Epithelial cell of prostate (primary cell): ENCODE measurements at regions not wholly inside any gene's neighbourhood (a gene's known extent, or its start where the extent isn't known, plus 50 kb on each side); places are given as distances from the start of the nearest gene placed in this dataset.

ENCODE experiments used
- DNase-seq: peaks from one replicate; pipeline ENCODE4 v3.0.0-alpha.2; 2011; ENCODE audit warnings: low read depth, low spot score
- H3K27ac ChIP-seq: fragments of 450-650 bp; 2 replicates; pipeline ENCODE4 v1.5.1; 2017; ENCODE audit warnings: mild to moderate bottlenecking

- H3K27ac ChIP-seq, result no peak overlapping the region
- DNase-seq, result no peak
Observed at GRCh38 chr7:33805630-33806233, 99.6 kb upstream of the BMPER start.

- H3K27ac ChIP-seq, result no peak overlapping the region
- DNase-seq, result no peak
Observed at GRCh38 chr7:33806298-33807154, 98.8 kb upstream of the BMPER start.

GRCh38 chr7:33807155-33807530 lies 98.2 kb upstream of the BMPER start:
- H3K27ac ChIP-seq, result peak overlapping the region; percentile 88
- DNase-seq, result no peak

- H3K27ac ChIP-seq, result peak overlapping the region; percentile 88
- peak; percentile 98 for DNase-seq
Observed at GRCh38 chr7:33807779-33808482, 97.4 kb upstream of the BMPER start.

- DNase-seq, result no peak
- H3K27ac ChIP-seq, result peak overlapping the region; percentile 88
Observed at GRCh38 chr7:33809228-33809627, 96.1 kb upstream of the BMPER start.

GRCh38 chr7:33810356-33810755 lies 95.0 kb upstream of the BMPER start:
- no peak overlapping the region for H3K27ac ChIP-seq
- no peak for DNase-seq

DNA sequence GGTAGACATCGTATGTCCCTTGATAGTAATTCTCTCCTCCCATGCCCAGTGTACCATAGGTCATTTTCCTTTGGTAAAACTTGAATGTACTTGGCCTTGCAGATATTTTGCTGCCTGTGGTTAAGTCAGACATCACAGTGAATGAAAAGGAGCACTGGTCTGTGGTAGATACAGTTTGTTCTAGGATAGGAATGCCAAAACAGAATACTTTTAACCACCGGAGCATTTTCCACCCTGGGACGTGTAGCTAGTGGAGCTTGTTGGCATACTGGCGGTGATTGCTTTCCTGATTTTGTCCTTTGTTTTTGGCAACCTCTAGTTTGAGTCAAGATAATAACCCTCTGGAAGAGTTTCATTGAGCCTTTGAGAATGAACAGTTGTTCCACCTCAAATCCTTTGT lies 92.0 kb upstream of the BMPER start:
- DNase-seq, result no peak
- H3K27ac ChIP-seq, result no peak overlapping the region

- no peak for DNase-seq
- H3K27ac ChIP-seq, result no peak overlapping the region
Observed at GRCh38 chr7:33814400-33814799, 90.9 kb upstream of the BMPER start.

- H3K27ac ChIP-seq, result no peak overlapping the region
- DNase-seq, result no peak
Observed at GRCh38 chr7:33814936-33815335, 90.4 kb upstream of the BMPER start.

- H3K27ac ChIP-seq, result no peak overlapping the region
- no peak for DNase-seq
Observed at GRCh38 chr7:33815336-33815735, 90.0 kb upstream of the BMPER start.

DNA sequence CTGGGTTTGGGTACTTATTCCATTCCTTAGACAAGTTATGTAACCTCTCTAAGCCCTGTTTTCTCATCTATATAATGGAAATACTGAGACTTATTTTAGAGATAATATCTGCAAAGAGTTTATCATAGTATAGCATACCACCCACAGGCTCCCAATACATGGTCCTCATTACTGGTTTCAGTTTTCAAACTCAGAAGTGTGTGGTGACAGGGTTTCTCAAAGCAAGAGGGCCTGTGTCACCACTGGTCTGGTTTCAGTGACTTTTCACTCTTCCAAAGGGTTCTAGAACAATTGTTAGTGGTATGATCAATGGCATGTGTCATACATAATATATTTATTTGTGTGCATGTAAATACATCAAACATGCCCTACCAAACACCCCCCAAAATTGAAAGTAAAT lies 89.2 kb upstream of the BMPER start:
- no peak for DNase-seq
- H3K27ac ChIP-seq, result no peak overlapping the region

GRCh38 chr7:33819658-33820057 lies 85.7 kb upstream of the BMPER start:
- DNase-seq, result no peak
- H3K27ac ChIP-seq, result no peak overlapping the region

GRCh38 chr7:33820206-33820605 lies 85.1 kb upstream of the BMPER start:
- DNase-seq, result no peak
- no peak overlapping the region for H3K27ac ChIP-seq

- H3K27ac ChIP-seq, result no peak overlapping the region
- DNase-seq, result no peak
Observed at GRCh38 chr7:33821970-33822369, 83.4 kb upstream of the BMPER start.

DNA sequence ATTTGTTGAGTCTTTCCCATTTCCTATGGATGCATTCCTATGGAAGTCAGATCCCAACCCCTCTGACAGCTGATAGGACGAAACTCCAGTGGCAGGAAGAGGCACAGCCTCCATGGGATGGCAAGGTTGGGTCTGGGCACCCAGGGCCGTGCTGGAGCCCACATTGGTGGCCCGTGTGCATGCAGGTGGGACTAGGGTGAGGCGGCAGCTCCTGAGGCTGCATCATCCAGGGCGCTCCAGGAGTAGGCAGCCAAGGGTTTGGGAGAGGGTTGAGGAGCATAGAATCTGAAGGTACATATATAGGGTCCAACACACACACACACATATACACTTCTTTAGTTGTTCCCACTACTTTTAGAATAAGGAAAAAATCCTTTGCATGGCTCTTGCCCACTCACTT lies 81.4 kb upstream of the BMPER start:
- no peak for DNase-seq
- H3K27ac ChIP-seq, result no peak overlapping the region

DNA sequence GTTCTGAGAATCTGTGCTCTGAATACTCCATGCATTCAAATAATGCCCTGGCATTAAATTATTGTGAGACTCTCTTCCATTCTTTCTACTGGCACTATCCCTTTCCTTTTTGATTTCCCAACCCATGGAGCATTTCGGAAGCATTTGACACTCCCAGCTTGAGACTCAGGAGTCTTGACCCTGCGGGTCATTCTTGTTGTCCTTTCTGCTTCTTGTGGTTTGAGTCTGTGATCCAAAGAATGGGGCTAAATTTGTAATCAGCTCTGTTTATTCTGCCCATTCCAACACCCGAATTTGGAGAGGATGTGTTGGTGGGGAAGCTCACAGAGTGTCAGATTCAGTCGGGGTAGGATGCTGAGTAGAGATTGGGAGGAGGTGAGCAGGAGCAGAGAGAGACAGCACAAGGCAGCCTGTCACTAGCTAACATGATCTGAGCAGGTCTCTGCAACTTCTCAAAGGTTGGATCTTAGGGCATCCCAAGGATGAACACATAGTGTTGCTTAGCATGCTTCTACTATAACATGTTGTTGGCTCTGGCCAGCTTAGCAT lies 80.4 kb upstream of the BMPER start:
- DNase-seq, result no peak
- no peak overlapping the region for H3K27ac ChIP-seq

DNA sequence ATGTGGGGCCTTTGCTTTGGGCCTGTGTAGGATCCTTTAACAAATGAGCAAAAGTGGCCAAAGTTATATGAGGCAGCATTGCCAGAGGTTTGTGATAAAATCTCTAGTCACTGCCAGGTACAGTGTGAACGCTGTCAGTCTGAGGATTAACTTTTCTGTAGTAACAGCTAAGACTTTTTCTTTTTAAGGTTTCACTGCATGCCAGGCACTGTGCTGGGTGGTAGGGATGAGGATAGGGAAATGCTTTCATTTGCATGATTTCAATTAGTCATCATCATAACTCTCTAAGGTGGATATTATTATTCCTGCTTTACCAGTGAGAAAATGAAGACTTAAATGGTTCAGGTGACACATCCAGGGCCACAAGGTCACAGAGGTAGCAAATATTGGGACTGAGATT lies 79.7 kb upstream of the BMPER start:
- no peak overlapping the region for H3K27ac ChIP-seq

DNA sequence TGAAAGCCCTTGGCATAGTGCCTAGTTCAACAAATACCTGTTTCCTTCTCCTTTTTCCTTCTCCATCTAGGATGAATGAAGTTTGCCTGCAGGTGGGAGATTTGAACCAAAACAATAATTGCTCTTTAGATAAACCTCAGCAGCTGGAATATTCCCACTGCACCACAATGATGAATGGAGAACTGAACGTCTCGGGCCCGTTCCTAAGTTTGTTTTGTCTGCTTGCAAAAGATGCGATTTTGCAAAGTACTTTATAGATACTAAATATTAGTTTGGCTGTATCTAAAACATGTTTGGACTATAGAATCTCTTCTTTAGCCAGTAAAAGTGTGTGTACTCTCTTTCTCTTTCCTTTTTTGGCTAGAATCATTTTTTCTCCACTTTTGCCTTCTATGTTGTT lies 75.8 kb upstream of the BMPER start:
- H3K27ac ChIP-seq, result no peak overlapping the region
- DNase-seq, result no peak

More for the DNA sequence above, 79.7 kb upstream of the BMPER start:
- no peak for DNase-seq

DNA sequence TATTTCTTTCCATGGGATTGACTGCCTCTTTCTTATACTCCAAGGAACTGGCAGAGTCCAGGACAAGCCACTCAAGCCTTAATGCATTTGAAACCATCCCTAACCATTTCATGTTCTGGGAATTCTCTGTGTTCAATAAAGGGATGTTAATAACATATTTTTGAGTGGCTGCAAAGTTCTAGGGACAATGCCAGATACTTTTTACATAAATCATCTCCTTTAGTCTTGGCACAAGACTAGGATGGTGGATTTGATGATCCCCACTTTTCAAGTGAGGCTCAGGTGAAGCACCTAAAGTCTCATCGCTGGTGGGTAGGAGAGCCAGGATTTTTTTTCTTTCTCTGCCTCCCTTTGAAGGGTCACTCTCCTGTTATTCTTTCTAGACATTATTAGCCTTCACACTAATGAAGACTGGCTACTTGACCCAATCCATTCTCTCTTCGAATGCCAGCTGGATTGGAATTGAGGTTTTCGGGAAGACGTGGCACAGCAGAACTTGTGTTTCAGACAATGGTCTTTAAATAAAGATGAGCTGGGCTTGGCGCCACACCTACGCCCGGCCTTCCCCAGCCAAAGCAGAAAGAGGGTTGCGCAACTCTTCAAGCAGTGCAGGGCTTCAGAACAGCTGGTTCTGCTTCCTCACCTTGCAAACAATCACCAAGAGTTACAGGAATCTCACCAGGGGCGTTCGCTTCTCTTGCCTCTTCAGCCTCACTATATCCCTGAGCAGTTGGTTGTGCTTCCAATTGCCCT lies 73.8 kb upstream of the BMPER start:
- DNase-seq, result no peak
- H3K27ac ChIP-seq, result no peak overlapping the region

- DNase-seq, result no peak
- no peak overlapping the region for H3K27ac ChIP-seq
Observed at GRCh38 chr7:33832271-33832721, 73.0 kb upstream of the BMPER start.
